Neural progenitor cell (in vitro differentiated cells): ENCODE measurements at regions not wholly inside any gene's neighbourhood (a gene's known extent, or its start where the extent isn't known, plus 50 kb on each side); places are given as distances from the start of the nearest gene placed in this dataset.

Source experiments
- DNase-seq: peaks from one replicate; pipeline ENCODE4 v3.0.0-alpha.2; 2016; ENCODE audit warnings: low spot score
- H2AFZ ChIP-seq: fragments of 200-600 bp; sonication (generic); replicated peaks from 2 replicates; pipeline ENCODE4 v1.6.1; 2016; ENCODE audit warnings: antibody characterized with exemption
- H3F3A ChIP-seq: fragments of 200-600 bp; sonication (generic); 2 replicates; pipeline ENCODE4 v1.6.1; 2016; ENCODE audit warnings: antibody characterized with exemption, low read depth
- H3K27ac ChIP-seq: fragments of 200-600 bp; sonication (generic); 2 replicates; pipeline ENCODE4 v1.5.1; 2016; ENCODE audit warnings: mild to moderate bottlenecking
- H3K27me3 ChIP-seq: fragments of 200-600 bp; sonication (generic); 2 replicates; pipeline ENCODE4 v1.6.1; 2016; ENCODE audit warnings: mild to moderate bottlenecking, moderate library complexity
- H3K36me3 ChIP-seq: fragments of 200-600 bp; sonication (generic); 2 replicates; pipeline ENCODE4 v1.5.1; 2016
- H3K4me1 ChIP-seq: fragments of 200-600 bp; sonication (generic); 2 replicates; pipeline ENCODE4 v1.6.1; 2016; ENCODE audit warnings: mixed run types
- H3K4me2 ChIP-seq: fragments of 200-600 bp; sonication (generic); 2 replicates; pipeline ENCODE4 v1.6.1; 2016
- H3K4me3 ChIP-seq: fragments of 200-600 bp; sonication (generic); 2 replicates; pipeline ENCODE4 v1.5.1; 2016
- H3K79me2 ChIP-seq: fragments of 200-600 bp; sonication (generic); 2 replicates; pipeline ENCODE4 v1.6.1; 2016; ENCODE audit warnings: low read depth
- H3K9ac ChIP-seq: fragments of 200-600 bp; sonication (generic); 2 replicates; pipeline ENCODE4 v1.6.1; 2016
- H3K9me3 ChIP-seq: fragments of 200-600 bp; sonication (generic); 2 replicates; pipeline ENCODE4 v1.5.1; 2016; ENCODE audit warnings: low read depth
- H4K20me1 ChIP-seq: fragments of 200-600 bp; sonication (generic); 2 replicates; pipeline ENCODE4 v1.6.1; 2016; ENCODE audit warnings: low read depth
- H3K27ac Mint-ChIP-seq: 3 replicates; pipeline ENCODE4 v1.8.0; 2021; ENCODE audit warnings: mixed read lengths
- H3K27me3 Mint-ChIP-seq: 2 replicates; pipeline ENCODE4 v1.8.0; 2022; ENCODE audit warnings: low read depth, mild to moderate bottlenecking, inconsistent platforms, moderate library complexity, mixed read lengths; ENCODE audit not compliant: insufficient read depth
- H3K36me3 Mint-ChIP-seq: 3 replicates; pipeline ENCODE4 v1.8.0; 2021; ENCODE audit warnings: mixed read lengths
- H3K4me1 Mint-ChIP-seq: 3 replicates; pipeline ENCODE4 v1.8.0; 2021; ENCODE audit warnings: mixed read lengths
- H3K4me3 Mint-ChIP-seq: 3 replicates; pipeline ENCODE4 v1.8.0; 2021; ENCODE audit warnings: mild to moderate bottlenecking, moderate library complexity, mixed read lengths
- H3K9me3 Mint-ChIP-seq: 3 replicates; pipeline ENCODE4 v1.8.0; 2020; ENCODE audit warnings: mixed read lengths
- EZH2 ChIP-seq: fragments of 200-600 bp; sonication (generic); IDR thresholded peaks from 2 replicates; pipeline ENCODE4 v1.6.1; 2017; ENCODE audit warnings: antibody characterized with exemption, mild to moderate bottlenecking, moderate library complexity
- EZH2phosphoT487 ChIP-seq: fragments of 200-600 bp; sonication (generic); IDR thresholded peaks from 2 replicates; pipeline ENCODE4 v1.6.1; 2017; ENCODE audit warnings: antibody characterized with exemption
- TF ChIP-seq, protein P1 (sequence below): fragments of 200-600 bp; sonication (generic); IDR thresholded peaks from 2 replicates; pipeline ENCODE4 v1.5.1; 2017; ENCODE audit warnings: antibody characterized with exemption, mild to moderate bottlenecking

- Histone ChIP-seq H4K20me1 (no peaks in the 10 kb centered on the region), H3K27me3 (no peaks in the 10 kb centered on the region), H2AFZ (no peak overlapping the region), H3K36me3 (no peaks in the 10 kb centered on the region), H3K27ac (peak overlapping the region; percentile 78), H3K9ac (no peak overlapping the region), H3K4me1 (peaks cover 15% of the 10 kb centered on the region), H3K4me3 (no peak overlapping the region), H3K9me3 (no peaks in the 10 kb centered on the region), H3K79me2 (no peaks in the 10 kb centered on the region), H3F3A (peaks cover 13% of the 10 kb centered on the region), H3K4me2 (peak overlapping the region; percentile 50)
- TF ChIP-seq EZH2phosphoT487, result no peak
- Mint-ChIP-seq H3K36me3 (no peaks in the 10 kb centered on the region), H3K4me1 (peaks cover 4% of the 10 kb centered on the region), H3K4me3 (no peak overlapping the region), H3K9me3 (no peaks in the 10 kb centered on the region), H3K27me3 (peaks cover 2% of the 10 kb centered on the region), H3K27ac (no peak overlapping the region)
- peak; percentile 58 for DNase-seq
Measured at GRCh38 chr11:91761406-91762025, 463.1 kb upstream of the FAT3 start.

- Mint-ChIP-seq H3K36me3 (no peaks in the 10 kb centered on the region), H3K27me3 (no peaks in the 10 kb centered on the region), H3K27ac (no peak overlapping the region), H3K4me1 (peaks cover 4% of the 10 kb centered on the region), H3K9me3 (no peaks in the 10 kb centered on the region), H3K4me3 (no peak overlapping the region)
- TF ChIP-seq EZH2phosphoT487, result no peak
- TF ChIP-seq EZH2, result no peak
- TF ChIP-seq, protein P1, sequence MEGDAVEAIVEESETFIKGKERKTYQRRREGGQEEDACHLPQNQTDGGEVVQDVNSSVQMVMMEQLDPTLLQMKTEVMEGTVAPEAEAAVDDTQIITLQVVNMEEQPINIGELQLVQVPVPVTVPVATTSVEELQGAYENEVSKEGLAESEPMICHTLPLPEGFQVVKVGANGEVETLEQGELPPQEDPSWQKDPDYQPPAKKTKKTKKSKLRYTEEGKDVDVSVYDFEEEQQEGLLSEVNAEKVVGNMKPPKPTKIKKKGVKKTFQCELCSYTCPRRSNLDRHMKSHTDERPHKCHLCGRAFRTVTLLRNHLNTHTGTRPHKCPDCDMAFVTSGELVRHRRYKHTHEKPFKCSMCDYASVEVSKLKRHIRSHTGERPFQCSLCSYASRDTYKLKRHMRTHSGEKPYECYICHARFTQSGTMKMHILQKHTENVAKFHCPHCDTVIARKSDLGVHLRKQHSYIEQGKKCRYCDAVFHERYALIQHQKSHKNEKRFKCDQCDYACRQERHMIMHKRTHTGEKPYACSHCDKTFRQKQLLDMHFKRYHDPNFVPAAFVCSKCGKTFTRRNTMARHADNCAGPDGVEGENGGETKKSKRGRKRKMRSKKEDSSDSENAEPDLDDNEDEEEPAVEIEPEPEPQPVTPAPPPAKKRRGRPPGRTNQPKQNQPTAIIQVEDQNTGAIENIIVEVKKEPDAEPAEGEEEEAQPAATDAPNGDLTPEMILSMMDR, result no peak
- H4K20me1 ChIP-seq, result no peaks in the 10 kb centered on the region
- no peak overlapping the region for H3K9ac ChIP-seq
- peaks cover 10% of the 10 kb centered on the region for H3F3A ChIP-seq
- H3K4me3 ChIP-seq, result no peak overlapping the region
- DNase-seq, result no peak
- no peak overlapping the region for H3K27ac ChIP-seq
- H3K4me1 ChIP-seq, result peaks cover 11% of the 10 kb centered on the region
- H3K79me2 ChIP-seq, result no peaks in the 10 kb centered on the region
- no peak overlapping the region for H2AFZ ChIP-seq
- H3K27me3 ChIP-seq, result no peaks in the 10 kb centered on the region
- H3K4me2 ChIP-seq, result no peak overlapping the region
- no peaks in the 10 kb centered on the region for H3K9me3 ChIP-seq
- H3K36me3 ChIP-seq, result no peaks in the 10 kb centered on the region
Measured at GRCh38 chr11:91756829-91757480, 467.7 kb upstream of the FAT3 start.

DNA sequence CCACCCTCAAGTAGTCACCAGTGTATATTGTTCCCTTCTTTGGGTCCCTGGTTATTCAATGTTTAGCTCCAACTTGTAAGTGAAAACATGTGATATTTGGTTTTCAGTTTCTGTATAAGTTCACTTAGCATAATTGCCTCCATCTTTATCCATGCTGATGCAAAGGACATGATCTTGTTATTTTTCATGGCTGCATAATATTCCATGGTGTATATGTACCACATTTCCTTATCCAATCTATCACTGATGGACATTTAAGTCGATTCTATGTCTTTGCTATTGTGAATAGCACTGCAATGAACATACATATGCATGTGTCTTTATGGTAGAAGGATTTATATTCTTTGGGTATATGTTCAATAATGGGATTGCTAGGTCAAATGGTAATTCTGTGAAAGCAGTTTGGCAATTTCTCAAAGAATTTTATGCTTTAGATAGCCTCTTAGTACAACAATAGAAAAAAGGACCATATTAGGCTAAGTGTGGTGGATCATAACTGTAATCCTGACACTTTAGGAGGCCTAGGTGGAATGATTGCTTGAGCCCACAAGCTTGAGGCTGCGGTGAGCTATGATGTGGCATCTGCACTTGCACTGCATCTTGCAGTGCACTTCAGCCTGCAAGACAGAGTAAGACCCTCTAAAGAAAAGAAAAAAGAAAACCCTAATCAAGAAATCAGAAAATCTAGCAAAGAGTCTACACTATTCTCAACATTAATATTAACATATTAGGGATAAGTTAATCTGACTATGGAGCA is 468.5 kb upstream of the FAT3 start:
- no peak overlapping the region for H3K27ac Mint-ChIP-seq
- DNase-seq, result no peak
- no peaks in the 10 kb centered on the region for H3K36me3 ChIP-seq
- no peaks in the 10 kb centered on the region for H3K36me3 Mint-ChIP-seq
- H2AFZ ChIP-seq, result no peak overlapping the region
- no peaks in the 10 kb centered on the region for H3K9me3 ChIP-seq
- no peak overlapping the region for H3K9ac ChIP-seq
- H3K27me3 ChIP-seq, result no peaks in the 10 kb centered on the region
- no peak overlapping the region for H3K4me3 ChIP-seq
- H3K4me2 ChIP-seq, result no peak overlapping the region
- no peaks in the 10 kb centered on the region for H3K27me3 Mint-ChIP-seq
- peaks cover 2% of the 10 kb centered on the region for H3F3A ChIP-seq
- H3K4me1 Mint-ChIP-seq, result no peaks in the 10 kb centered on the region
- H3K27ac ChIP-seq, result no peak overlapping the region
- TF ChIP-seq, protein P1, result no peak
- no peak for TF ChIP-seq EZH2phosphoT487
- no peak for TF ChIP-seq EZH2
- H3K79me2 ChIP-seq, result no peaks in the 10 kb centered on the region
- peaks cover 3% of the 10 kb centered on the region for H3K4me1 ChIP-seq
- no peaks in the 10 kb centered on the region for H3K9me3 Mint-ChIP-seq
- H3K4me3 Mint-ChIP-seq, result no peak overlapping the region
- H4K20me1 ChIP-seq, result no peaks in the 10 kb centered on the region
